Keratinocyte (primary cell): ENCODE measurements at regions not wholly inside any gene's neighbourhood (a gene's known extent, or its start where the extent isn't known, plus 50 kb on each side); places are given as distances from the start of the nearest gene placed in this dataset.

ENCODE experiments used
- DNase-seq: peaks from one replicate; pipeline ENCODE4 v3.0.0-alpha.2; 2011; ENCODE audit warnings: low read depth, missing footprints, low spot score
- FAIRE-seq: peaks from 2 replicates; lab custom pipeline; 2011; peaks lifted over from hg19 to GRCh38; lab: Jason Lieb, UNC
- H2AFZ ChIP-seq: 2 replicates; pipeline ENCODE4 v1.6.0; 2012; ENCODE audit warnings: low read length, control low read depth, inconsistent platforms; ENCODE audit not compliant: control insufficient read depth
- H3K27ac ChIP-seq: 2 replicates; pipeline ENCODE4 v1.5.1; 2011; ENCODE audit warnings: low read length; ENCODE audit not compliant: control insufficient read depth, insufficient read depth
- H3K27me3 ChIP-seq: 3 replicates; pipeline ENCODE4 v1.6.0; 2011; ENCODE audit warnings: low read length; ENCODE audit not compliant: control insufficient read depth, insufficient read depth; ENCODE audit errors: extremely low read depth
- H3K36me3 ChIP-seq, 2 experiments: 2 replicates in 1 of 2; 3 replicates in 1 of 2; pipeline ENCODE4 v1.5.1; 2011; ENCODE audit warnings: low read length in 2 of 2, mild to moderate bottlenecking in 1 of 2; ENCODE audit not compliant: control insufficient read depth in 2 of 2, insufficient read depth in 2 of 2; ENCODE audit errors: extremely low read depth in 1 of 2
- H3K4me1 ChIP-seq: 3 replicates; pipeline ENCODE4 v1.5.1; 2011; ENCODE audit warnings: low read length; ENCODE audit not compliant: control insufficient read depth, insufficient read depth; ENCODE audit errors: extremely low read depth
- H3K4me2 ChIP-seq: 3 replicates; pipeline ENCODE4 v1.6.0; 2011; ENCODE audit warnings: low read depth, low read length; ENCODE audit not compliant: control insufficient read depth, insufficient read depth; ENCODE audit errors: extremely low read depth
- H3K4me3 ChIP-seq, 3 experiments: fragments of 200-600 bp in 1 of 3; sonication (generic) in 1 of 3; 2 replicates in 2 of 3; 3 replicates in 1 of 3; pipeline ENCODE4 v1.5.1; 2011 to 2016; ENCODE audit warnings: low read length in 3 of 3, mild to moderate bottlenecking in 3 of 3, control low read depth in 2 of 3, inconsistent platforms in 1 of 3, low read depth in 1 of 3, mixed read lengths in 1 of 3, mixed run types in 1 of 3, moderate library complexity in 1 of 3; ENCODE audit not compliant: control insufficient read depth in 2 of 3, insufficient read depth in 2 of 3; ENCODE audit errors: extremely low read depth in 1 of 3
- H3K79me2 ChIP-seq: 2 replicates; pipeline ENCODE4 v1.6.0; 2012; ENCODE audit warnings: low read length; ENCODE audit not compliant: control insufficient read depth, insufficient read depth
- H3K9ac ChIP-seq: 3 replicates; pipeline ENCODE4 v1.6.0; 2011; ENCODE audit warnings: low read length; ENCODE audit not compliant: control insufficient read depth, insufficient read depth; ENCODE audit errors: extremely low read depth
- H3K9me1 ChIP-seq: 3 replicates; pipeline ENCODE4 v1.6.0; 2011; ENCODE audit warnings: low read length; ENCODE audit not compliant: control insufficient read depth, insufficient read depth; ENCODE audit errors: extremely low read depth
- H3K9me3 ChIP-seq: 2 replicates; pipeline ENCODE4 v1.5.1; 2012; ENCODE audit warnings: low read depth, low read length; ENCODE audit not compliant: control insufficient read depth
- H4K20me1 ChIP-seq: 3 replicates; pipeline ENCODE4 v1.6.0; 2011; ENCODE audit warnings: low read length; ENCODE audit not compliant: control insufficient read depth, insufficient read depth; ENCODE audit errors: extremely low read depth
- EZH2 ChIP-seq: IDR thresholded peaks from one replicate; pipeline ENCODE4 v1.6.1; 2012; ENCODE audit warnings: inconsistent platforms, mild to moderate bottlenecking, low read length, moderate library complexity
- dilution Hi-C: fragments of 300-500 bp; cut with MboI; formaldehyde crosslinking; loops from one replicate; pipeline ENCODE4 v1.7.0; 2020; ENCODE audit warnings: low sequenced_read_pairs; ENCODE audit not compliant: extremely low pct_ligation_motif_present
- TF ChIP-seq, protein P1 (sequence below), 3 experiments: IDR thresholded peaks in 1 of 3; conservative IDR thresholded peaks in 1 of 3; optimal IDR thresholded peaks in 1 of 3; 2 replicates in 2 of 3; 3 replicates in 1 of 3; pipeline versions ENCODE3 to v1.5.1; 2011; ENCODE audit warnings: low read length in 3 of 3, mild to moderate bottlenecking in 3 of 3, moderate library complexity in 2 of 3, control low read depth in 1 of 3, inconsistent platforms in 1 of 3; ENCODE audit not compliant: insufficient read depth in 2 of 3; ENCODE audit errors: extremely low read depth in 1 of 3

- no peak for TF ChIP-seq EZH2
- TF ChIP-seq, protein P1, sequence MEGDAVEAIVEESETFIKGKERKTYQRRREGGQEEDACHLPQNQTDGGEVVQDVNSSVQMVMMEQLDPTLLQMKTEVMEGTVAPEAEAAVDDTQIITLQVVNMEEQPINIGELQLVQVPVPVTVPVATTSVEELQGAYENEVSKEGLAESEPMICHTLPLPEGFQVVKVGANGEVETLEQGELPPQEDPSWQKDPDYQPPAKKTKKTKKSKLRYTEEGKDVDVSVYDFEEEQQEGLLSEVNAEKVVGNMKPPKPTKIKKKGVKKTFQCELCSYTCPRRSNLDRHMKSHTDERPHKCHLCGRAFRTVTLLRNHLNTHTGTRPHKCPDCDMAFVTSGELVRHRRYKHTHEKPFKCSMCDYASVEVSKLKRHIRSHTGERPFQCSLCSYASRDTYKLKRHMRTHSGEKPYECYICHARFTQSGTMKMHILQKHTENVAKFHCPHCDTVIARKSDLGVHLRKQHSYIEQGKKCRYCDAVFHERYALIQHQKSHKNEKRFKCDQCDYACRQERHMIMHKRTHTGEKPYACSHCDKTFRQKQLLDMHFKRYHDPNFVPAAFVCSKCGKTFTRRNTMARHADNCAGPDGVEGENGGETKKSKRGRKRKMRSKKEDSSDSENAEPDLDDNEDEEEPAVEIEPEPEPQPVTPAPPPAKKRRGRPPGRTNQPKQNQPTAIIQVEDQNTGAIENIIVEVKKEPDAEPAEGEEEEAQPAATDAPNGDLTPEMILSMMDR (optimal IDR thresholded peaks at IDR 0.05 in 1 of 3, IDR thresholded peaks at IDR 0.05 in 1 of 3, conservative IDR thresholded peaks at IDR 0.05 in 1 of 3; ENCODE audit: extremely low read depth in 1 of 3, insufficient read depth in 2 of 3, low read length in 3 of 3), result no peak
- Histone ChIP-seq H4K20me1 (no peaks in the 10 kb centered on the region), H3K4me2 (no peak overlapping the region), H3K4me3 (no peak overlapping the region), H3K9me3 (no peaks in the 10 kb centered on the region), H3K27ac (no peak overlapping the region), H3K9ac (no peak overlapping the region), H3K36me3 (no peaks in the 10 kb centered on the region), H2AFZ (no peak overlapping the region), H3K79me2 (no peaks in the 10 kb centered on the region), H3K27me3 (no peaks in the 10 kb centered on the region), H3K4me1 (no peaks in the 10 kb centered on the region), H3K9me1 (no peaks in the 10 kb centered on the region)
- DNase-seq (no peak), FAIRE-seq (no peak)
- dilution Hi-C loops, result no loop called here
Observed at GRCh38 chr9:105024529-105024928, 96.6 kb upstream of the ABCA1 start.

DNA sequence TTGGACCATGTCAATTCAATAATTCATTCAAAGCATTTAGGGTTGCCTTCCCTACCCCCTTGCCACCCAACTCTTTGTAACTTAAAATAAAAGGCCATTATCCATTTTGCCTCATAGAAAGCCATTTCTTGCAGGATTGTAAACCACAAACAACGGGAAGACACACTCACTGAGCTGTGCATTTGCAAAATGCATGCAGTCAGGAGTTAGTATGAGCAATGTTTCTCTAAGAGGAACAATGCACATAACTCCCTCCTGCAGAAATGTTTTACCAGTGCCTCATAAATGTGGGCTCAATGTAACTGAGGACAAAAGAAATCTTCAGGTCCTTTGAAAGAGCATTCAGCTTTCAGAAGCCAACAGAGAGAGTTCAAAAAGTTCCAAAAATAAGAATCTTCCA, 98.5 kb upstream of the ABCA1 start:
- Histone ChIP-seq H3K27ac (no peak overlapping the region), H3K79me2 (no peaks in the 10 kb centered on the region), H3K4me1 (peaks cover 3% of the 10 kb centered on the region), H3K4me2 (no peak overlapping the region), H3K36me3 (no peaks in the 10 kb centered on the region), H3K9ac (no peak overlapping the region), H4K20me1 (no peaks in the 10 kb centered on the region), H3K9me1 (no peaks in the 10 kb centered on the region), H3K27me3 (no peaks in the 10 kb centered on the region), H2AFZ (no peak overlapping the region), H3K9me3 (no peaks in the 10 kb centered on the region), H3K4me3 (no peak overlapping the region)
- FAIRE-seq, result no peak
- no peak for DNase-seq
- dilution Hi-C loops, result no loop called here
- TF ChIP-seq, protein P1 (optimal IDR thresholded peaks at IDR 0.05 in 1 of 3, IDR thresholded peaks at IDR 0.05 in 1 of 3, conservative IDR thresholded peaks at IDR 0.05 in 1 of 3; ENCODE audit: extremely low read depth in 1 of 3, insufficient read depth in 2 of 3, low read length in 3 of 3), result no peak
- TF ChIP-seq EZH2, result no peak
